ENCODE measurements at regions not wholly inside any gene's neighbourhood (a gene's known extent, or its start where the extent isn't known, plus 50 kb on each side); places are given as distances from the start of the nearest gene placed in this dataset.
A peak's percentile ranks its signal among the peaks of the same experiment; 100 is the strongest.

DNA sequence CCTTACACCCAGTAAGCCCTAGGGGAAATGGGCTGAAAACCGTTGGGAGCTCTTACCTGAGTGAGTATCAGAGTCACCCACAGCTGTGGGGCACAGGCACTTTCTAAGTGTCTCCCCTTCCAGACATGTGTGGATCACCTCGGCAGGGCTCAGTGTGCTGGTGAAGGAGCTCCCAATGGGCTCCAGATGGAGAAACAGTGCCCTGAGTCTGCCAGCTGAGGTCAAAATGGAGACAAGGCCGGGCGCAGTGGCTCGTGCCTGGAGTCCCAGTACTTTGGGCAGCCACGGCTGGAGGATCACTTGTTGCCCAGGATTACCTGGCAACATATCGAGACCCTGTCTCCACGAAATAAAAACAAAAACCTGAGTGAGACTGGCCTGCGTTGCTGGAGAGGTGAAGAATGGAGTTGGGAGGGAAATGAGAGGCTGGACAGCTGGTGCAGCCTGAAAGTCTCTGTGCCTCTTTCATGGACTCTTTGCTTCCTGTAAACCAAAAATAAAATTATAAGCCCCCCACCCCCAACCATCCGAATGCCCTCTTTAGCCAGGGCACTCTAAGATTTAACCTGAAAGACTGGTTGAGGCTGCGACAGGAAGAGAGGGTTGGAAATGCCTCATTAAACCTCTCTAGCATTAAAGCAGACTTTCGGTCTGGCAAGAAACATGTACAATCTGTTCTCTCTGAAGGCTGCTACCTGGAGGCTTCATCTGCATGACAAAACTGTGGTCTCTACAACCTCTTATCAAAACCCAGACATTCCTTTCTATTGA is 111.8 kb downstream of the SNX19 start:
- Mint-ChIP-seq H3K27me3 (peaks cover 5 to 8% of the 10 kb centered on the region in 2 donors), H3K27ac (no peak overlapping the region), H3K9me3 (no peaks in the 10 kb centered on the region), H3K4me3 (no peak overlapping the region), H3K4me1 (no peaks in the 10 kb centered on the region), H3K36me3 (no peaks in the 10 kb centered on the region)
- Histone ChIP-seq H3K4me3 (ENCODE audit: low read length) (no peak overlapping the region), H3K4me1 (ENCODE audit: insufficient read depth, low read length) (no peaks in the 10 kb centered on the region), H3K27me3 (ENCODE audit: insufficient read depth, low read length, poor library complexity, severe bottlenecking) (no peaks in the 10 kb centered on the region), H3K9me3 (ENCODE audit: low read length) (no peaks in the 10 kb centered on the region), H3K36me3 (ENCODE audit: insufficient read depth, low read length) (no peaks in the 10 kb centered on the region), H3K27ac (ENCODE audit: low read depth, low read length) (no peak overlapping the region)
- POLR2A ChIA-PET, result no interaction called here
- no peak for DNase-seq
- CTCF ChIA-PET, result interaction anchor here (1.2 kb wide), 1 partner anchor 18 kb away, joined by 3 read pairs; no protein-coding TSS in a partner anchor

- Histone ChIP-seq H3K9me3 (ENCODE audit: low read length) (no peaks in the 10 kb centered on the region), H3K4me1 (ENCODE audit: insufficient read depth, low read length) (no peaks in the 10 kb centered on the region), H3K27ac (ENCODE audit: low read depth, low read length) (no peak overlapping the region), H3K27me3 (ENCODE audit: insufficient read depth, low read length, poor library complexity, severe bottlenecking) (no peaks in the 10 kb centered on the region), H3K4me3 (ENCODE audit: low read length) (no peak overlapping the region), H3K36me3 (ENCODE audit: insufficient read depth, low read length) (no peaks in the 10 kb centered on the region)
- ChIA-PET POLR2A (no interaction called here), CTCF (no interaction called here)
- H3K27me3 Mint-ChIP-seq, result peaks cover 11 to 20% of the 10 kb centered on the region in 2 donors
- no peaks in the 10 kb centered on the region for H3K4me1 Mint-ChIP-seq
- peaks cover 0 to 1% (median 0%) of the 10 kb centered on the region in 5 donors for H3K9me3 Mint-ChIP-seq
- no peaks in the 10 kb centered on the region for H3K36me3 Mint-ChIP-seq
- no peak overlapping the region for H3K27ac Mint-ChIP-seq
- no peak for DNase-seq
- H3K4me3 Mint-ChIP-seq, result no peak overlapping the region
Observed at GRCh38 chr11:130806746-130807145, 109.5 kb downstream of the SNX19 start.

DNA sequence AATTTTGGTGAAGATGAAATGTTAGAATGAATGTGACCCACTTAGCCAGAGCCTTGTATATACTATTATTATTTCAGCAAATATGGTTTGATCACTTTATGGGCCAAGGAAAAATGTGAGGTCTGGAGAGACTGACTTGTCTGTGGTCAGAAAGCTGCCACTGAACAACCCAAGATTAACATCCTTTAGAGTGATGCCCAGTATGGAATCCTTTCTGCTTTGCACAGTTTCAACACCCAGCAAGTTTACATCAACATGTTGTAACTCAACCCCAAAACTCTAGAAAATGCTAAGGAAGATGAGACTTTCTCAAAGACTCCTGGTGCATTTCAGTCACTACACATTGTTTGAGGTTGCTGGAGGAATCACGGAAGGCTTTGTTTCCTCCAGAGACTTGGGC is 107.7 kb downstream of the SNX19 start:
- H3K27me3 Mint-ChIP-seq, result peaks cover 11 to 33% of the 10 kb centered on the region in 2 donors
- no peaks in the 10 kb centered on the region for H3K4me1 Mint-ChIP-seq
- POLR2A ChIA-PET, result no interaction called here
- H3K9me3 Mint-ChIP-seq, result peaks cover 0 to 1% (median 0%) of the 10 kb centered on the region in 5 donors
- no peak overlapping the region for H3K27ac Mint-ChIP-seq
- H3K4me3 Mint-ChIP-seq, result no peak overlapping the region
- CTCF ChIA-PET, result no interaction called here
- H3K27me3 ChIP-seq (ENCODE audit: insufficient read depth, low read length, poor library complexity, severe bottlenecking), result no peaks in the 10 kb centered on the region
- H3K4me1 ChIP-seq (ENCODE audit: insufficient read depth, low read length), result no peaks in the 10 kb centered on the region
- H3K36me3 Mint-ChIP-seq, result no peaks in the 10 kb centered on the region
- H3K4me3 ChIP-seq (ENCODE audit: low read length), result no peak overlapping the region
- no peak for DNase-seq
- no peak overlapping the region for H3K27ac ChIP-seq (ENCODE audit: low read depth, low read length)
- H3K9me3 ChIP-seq (ENCODE audit: low read length), result no peaks in the 10 kb centered on the region
- no peaks in the 10 kb centered on the region for H3K36me3 ChIP-seq (ENCODE audit: insufficient read depth, low read length)

DNA sequence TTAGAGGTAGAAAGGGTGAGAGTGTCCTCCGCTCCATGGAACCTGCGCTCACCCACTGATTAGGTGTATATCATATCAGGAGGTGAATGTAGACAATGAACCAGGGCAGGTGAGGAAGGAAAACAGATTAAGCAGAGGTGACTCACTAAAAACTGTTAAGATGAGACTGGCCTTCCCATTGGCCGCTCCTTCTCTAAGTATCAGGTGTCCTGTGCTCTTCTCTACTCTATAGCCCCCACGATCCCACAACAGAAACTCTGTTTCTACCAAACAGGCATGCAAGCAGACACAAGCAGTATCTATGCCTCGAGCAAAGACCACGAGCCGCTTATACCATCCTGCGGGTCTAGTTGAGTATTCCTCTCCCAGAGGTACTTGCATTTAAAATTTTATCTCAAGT is 103.1 kb downstream of the SNX19 start:
- POLR2A ChIA-PET, result no interaction called here
- H3K27me3 Mint-ChIP-seq, result peaks cover 13 to 60% of the 10 kb centered on the region in 2 donors
- CTCF ChIA-PET, result no interaction called here

GRCh38 chr11:130813638-130814037 is 102.6 kb downstream of the SNX19 start:
- Mint-ChIP-seq H3K4me1 (no peaks in the 10 kb centered on the region), H3K4me3 (no peak overlapping the region), H3K9me3 (peaks cover 0 to 1% (median 0%) of the 10 kb centered on the region in 5 donors), H3K27me3 (peaks cover 13 to 60% of the 10 kb centered on the region in 2 donors), H3K36me3 (no peaks in the 10 kb centered on the region), H3K27ac (no peak overlapping the region)
- Histone ChIP-seq H3K27me3 (ENCODE audit: insufficient read depth, low read length, poor library complexity, severe bottlenecking) (no peaks in the 10 kb centered on the region), H3K4me1 (ENCODE audit: insufficient read depth, low read length) (no peaks in the 10 kb centered on the region), H3K36me3 (ENCODE audit: insufficient read depth, low read length) (no peaks in the 10 kb centered on the region), H3K27ac (ENCODE audit: low read depth, low read length) (no peak overlapping the region), H3K9me3 (ENCODE audit: low read length) (no peaks in the 10 kb centered on the region), H3K4me3 (ENCODE audit: low read length) (no peak overlapping the region)
- ChIA-PET CTCF (no interaction called here), POLR2A (no interaction called here)
- no peak for DNase-seq

More for the DNA sequence above, 103.1 kb downstream of the SNX19 start:
- DNase-seq, result no peak
- Histone ChIP-seq H3K4me3 (ENCODE audit: low read length) (no peak overlapping the region), H3K36me3 (ENCODE audit: insufficient read depth, low read length) (no peaks in the 10 kb centered on the region), H3K9me3 (ENCODE audit: low read length) (no peaks in the 10 kb centered on the region), H3K27ac (ENCODE audit: low read depth, low read length) (no peak overlapping the region), H3K27me3 (ENCODE audit: insufficient read depth, low read length, poor library complexity, severe bottlenecking) (no peaks in the 10 kb centered on the region), H3K4me1 (ENCODE audit: insufficient read depth, low read length) (no peaks in the 10 kb centered on the region)
- Mint-ChIP-seq H3K27ac (peak overlapping the region in 1 of 8 donors; percentile 14), H3K4me3 (no peak overlapping the region), H3K36me3 (no peaks in the 10 kb centered on the region), H3K4me1 (no peaks in the 10 kb centered on the region), H3K9me3 (peaks cover 0 to 1% (median 0%) of the 10 kb centered on the region in 5 donors)

DNA sequence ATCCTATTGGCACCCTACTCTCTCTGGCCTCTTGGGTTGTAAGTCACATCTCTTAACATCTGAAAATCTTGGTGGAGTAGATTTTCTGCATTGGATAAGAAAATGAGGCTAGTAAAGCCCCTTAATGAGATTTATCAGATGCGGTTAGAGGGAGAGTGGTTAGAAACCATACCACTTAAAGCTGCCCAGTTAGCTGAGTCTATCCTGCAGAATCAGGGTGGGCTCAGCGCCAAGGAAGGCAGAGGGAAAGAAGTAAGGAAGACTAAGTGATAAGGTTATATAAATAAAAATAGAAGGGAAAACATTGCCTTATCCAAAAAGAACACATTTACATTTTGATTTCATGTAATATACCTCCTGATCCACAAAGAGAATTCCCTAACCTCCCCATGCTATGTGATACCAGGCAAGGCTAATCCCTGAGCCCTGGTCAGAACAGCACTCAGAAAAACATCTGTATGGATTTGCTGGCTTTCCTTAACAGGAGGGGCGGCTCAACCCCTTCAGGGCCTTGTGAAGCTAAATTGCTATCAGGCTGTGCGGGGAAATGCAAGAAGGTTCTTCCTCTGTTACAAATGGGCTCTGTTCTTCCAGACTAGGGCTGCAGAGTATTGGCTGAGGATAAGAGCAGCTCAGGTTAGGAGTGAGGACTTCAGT is 101.7 kb downstream of the SNX19 start:
- H3K27me3 Mint-ChIP-seq, result peaks cover 13 to 60% of the 10 kb centered on the region in 2 donors
- ChIA-PET CTCF (no interaction called here), POLR2A (no interaction called here)
- peaks cover 0 to 1% (median 0%) of the 10 kb centered on the region in 5 donors for H3K9me3 Mint-ChIP-seq
- H3K9me3 ChIP-seq (ENCODE audit: low read length), result no peaks in the 10 kb centered on the region
- no peak overlapping the region for H3K4me3 ChIP-seq (ENCODE audit: low read length)
- H3K4me1 Mint-ChIP-seq, result no peaks in the 10 kb centered on the region
- DNase-seq, result no peak
- no peak overlapping the region for H3K27ac ChIP-seq (ENCODE audit: low read depth, low read length)
- H3K27ac Mint-ChIP-seq, result no peak overlapping the region
- H3K4me1 ChIP-seq (ENCODE audit: insufficient read depth, low read length), result no peaks in the 10 kb centered on the region
- H3K4me3 Mint-ChIP-seq, result no peak overlapping the region
- no peaks in the 10 kb centered on the region for H3K27me3 ChIP-seq (ENCODE audit: insufficient read depth, low read length, poor library complexity, severe bottlenecking)
- no peaks in the 10 kb centered on the region for H3K36me3 Mint-ChIP-seq
- H3K36me3 ChIP-seq (ENCODE audit: insufficient read depth, low read length), result no peaks in the 10 kb centered on the region

- no peaks in the 10 kb centered on the region for H3K4me1 ChIP-seq (ENCODE audit: insufficient read depth, low read length)
- H3K36me3 ChIP-seq (ENCODE audit: insufficient read depth, low read length), result no peaks in the 10 kb centered on the region
- peaks cover 0 to under 1% (median 0%) of the 10 kb centered on the region in 5 donors for H3K9me3 Mint-ChIP-seq
- H3K4me3 ChIP-seq (ENCODE audit: low read length), result no peak overlapping the region
- no peaks in the 10 kb centered on the region for H3K4me1 Mint-ChIP-seq
- H3K27ac ChIP-seq (ENCODE audit: low read depth, low read length), result no peak overlapping the region
- ChIA-PET POLR2A (no interaction called here), CTCF (no interaction called here)
- no peaks in the 10 kb centered on the region for H3K36me3 Mint-ChIP-seq
- H3K9me3 ChIP-seq (ENCODE audit: low read length), result no peaks in the 10 kb centered on the region
- no peak overlapping the region for H3K4me3 Mint-ChIP-seq
- H3K27me3 ChIP-seq (ENCODE audit: insufficient read depth, low read length, poor library complexity, severe bottlenecking), result no peaks in the 10 kb centered on the region
- H3K27ac Mint-ChIP-seq, result no peak overlapping the region
- H3K27me3 Mint-ChIP-seq, result peaks cover 13 to 56% of the 10 kb centered on the region in 2 donors
- no peak for DNase-seq
Observed at GRCh38 chr11:130815097-130815802, 101.0 kb downstream of the SNX19 start.

GRCh38 chr11:130815956-130816355 is 100.3 kb downstream of the SNX19 start:
- H3K27ac ChIP-seq (ENCODE audit: low read depth, low read length), result no peak overlapping the region
- H3K4me1 ChIP-seq (ENCODE audit: insufficient read depth, low read length), result no peaks in the 10 kb centered on the region
- Mint-ChIP-seq H3K27me3 (peaks cover 10 to 52% of the 10 kb centered on the region in 2 donors), H3K4me1 (no peaks in the 10 kb centered on the region), H3K27ac (no peak overlapping the region), H3K4me3 (no peak overlapping the region), H3K9me3 (no peaks in the 10 kb centered on the region), H3K36me3 (no peaks in the 10 kb centered on the region)
- no peaks in the 10 kb centered on the region for H3K9me3 ChIP-seq (ENCODE audit: low read length)
- no peaks in the 10 kb centered on the region for H3K27me3 ChIP-seq (ENCODE audit: insufficient read depth, low read length, poor library complexity, severe bottlenecking)
- H3K4me3 ChIP-seq (ENCODE audit: low read length), result no peak overlapping the region
- DNase-seq, result no peak
- H3K36me3 ChIP-seq (ENCODE audit: insufficient read depth, low read length), result no peaks in the 10 kb centered on the region
- ChIA-PET POLR2A (no interaction called here), CTCF (no interaction called here)

All from CD8-positive, alpha-beta memory T cell (primary cell).